Vagina (tissue), 2 donors: ENCODE measurements at regions not wholly inside any gene's neighbourhood (a gene's known extent, or its start where the extent isn't known, plus 50 kb on each side); places are given as distances from the start of the nearest gene placed in this dataset.

Experiments
- DNase-seq, 2 donors: peaks; one replicate each; pipeline ENCODE4 v3.0.0-alpha.2; 2017; ENCODE audit errors: extremely low spot score in 2 of 2
- H3K27ac ChIP-seq: fragments of 200-600 bp; sonication (generic); one replicate; pipeline ENCODE4 v1.5.1; 2019
- H3K27me3 ChIP-seq: fragments of 200-600 bp; sonication (generic); one replicate; pipeline ENCODE4 v1.5.1; 2019
- H3K36me3 ChIP-seq, 2 donors: fragments of 200-600 bp; sonication (generic); one replicate each; pipeline ENCODE4 v1.5.1; 2017 to 2019
- H3K4me1 ChIP-seq: fragments of 200-600 bp; sonication (generic); one replicate; pipeline ENCODE4 v1.5.1; 2019
- H3K4me3 ChIP-seq, 2 donors: fragments of 200-600 bp; sonication (generic); 1 replicate in 1 of 2; 2 replicates in 1 of 2; pipeline ENCODE4 v1.5.1; 2016 to 2019
- H3K9me3 ChIP-seq: fragments of 200-600 bp; sonication (generic); one replicate; pipeline ENCODE4 v1.5.1; 2019
- POLR2A ChIP-seq, 2 donors: fragments of 450-650 bp; IDR thresholded peaks; one replicate each; pipeline ENCODE4 v1.6.1; 2017; ENCODE audit warnings: antibody characterized with exemption in 2 of 2, mild to moderate bottlenecking in 2 of 2, moderate library complexity in 2 of 2
- POLR2AphosphoS5 ChIP-seq, 2 donors: sonication (generic); formaldehyde crosslinking; IDR thresholded peaks; one replicate each; pipeline ENCODE4 v1.9.0; 2017; ENCODE audit warnings: antibody characterized with exemption in 2 of 2, mild to moderate bottlenecking in 2 of 2, low read depth in 1 of 2; ENCODE audit not compliant: insufficient read depth in 1 of 2
- intact Hi-C: fragments of 100-400 bp; cut with DNase I; formaldehyde crosslinking; loops from one replicate; pipeline ENCODE4 v1.15.1; 2023
- TF ChIP-seq, protein P1 (sequence below), 3 experiments: fragments of 450-650 bp in 2 of 3; fragments of 200-600 bp in 1 of 3; sonication (generic) in 1 of 3; IDR thresholded peaks; one replicate each; pipeline ENCODE4 v1.5.1; 2017 to 2019; ENCODE audit warnings: antibody characterized with exemption in 3 of 3, mild to moderate bottlenecking in 2 of 3, moderate library complexity in 2 of 3

DNA sequence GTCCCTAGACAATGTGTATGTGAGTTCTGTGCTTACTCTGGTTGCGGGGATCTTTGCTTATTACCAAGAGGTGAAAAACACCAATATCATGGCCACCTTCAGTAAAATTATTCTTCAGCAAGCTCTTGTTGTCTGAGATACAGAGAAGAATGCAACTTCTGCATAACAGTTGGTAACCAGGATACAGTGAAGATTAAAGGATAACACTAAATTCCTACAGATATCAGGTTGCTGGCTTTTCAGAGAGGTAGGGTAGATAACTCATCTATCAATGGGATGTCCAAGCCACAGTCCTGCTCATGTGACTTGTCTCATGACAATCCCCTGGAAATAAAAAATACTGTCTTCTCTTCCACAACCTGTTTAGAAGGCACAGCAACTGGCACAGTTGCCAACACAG, 308.5 kb downstream of the TNS1 start:
- DNase-seq: no peak
- peaks cover 30% of the 10 kb centered on the region for H3K4me1 ChIP-seq

DNA sequence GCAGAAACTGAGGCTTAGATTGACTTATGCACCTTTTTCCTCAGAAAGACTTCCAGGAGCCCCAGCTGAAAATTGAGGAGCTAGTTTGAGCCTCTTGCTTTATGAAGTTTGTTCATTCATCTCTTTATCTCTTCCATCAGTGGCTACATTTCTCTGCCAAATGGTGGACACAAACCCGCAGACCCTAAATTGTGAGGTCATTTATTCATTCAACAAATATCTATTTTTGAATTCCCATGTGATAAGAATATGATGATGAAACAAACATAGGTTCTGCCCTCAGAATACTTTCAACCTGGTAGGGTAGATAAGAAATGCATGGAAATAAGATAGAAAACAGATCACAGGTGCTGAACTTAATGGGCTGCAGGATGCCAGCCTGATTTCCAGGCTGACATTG, 309.4 kb downstream of the TNS1 start:
- H3K4me1 ChIP-seq: peaks cover 39% of the 10 kb centered on the region
- DNase-seq: no peak
- no peaks in the 10 kb centered on the region for H3K27me3 ChIP-seq
- H3K4me3 ChIP-seq: no peak overlapping the region
- peak overlapping the region; percentile 68 for H3K27ac ChIP-seq
- H3K36me3 ChIP-seq: no peaks in the 10 kb centered on the region
- TF ChIP-seq, protein P1, sequence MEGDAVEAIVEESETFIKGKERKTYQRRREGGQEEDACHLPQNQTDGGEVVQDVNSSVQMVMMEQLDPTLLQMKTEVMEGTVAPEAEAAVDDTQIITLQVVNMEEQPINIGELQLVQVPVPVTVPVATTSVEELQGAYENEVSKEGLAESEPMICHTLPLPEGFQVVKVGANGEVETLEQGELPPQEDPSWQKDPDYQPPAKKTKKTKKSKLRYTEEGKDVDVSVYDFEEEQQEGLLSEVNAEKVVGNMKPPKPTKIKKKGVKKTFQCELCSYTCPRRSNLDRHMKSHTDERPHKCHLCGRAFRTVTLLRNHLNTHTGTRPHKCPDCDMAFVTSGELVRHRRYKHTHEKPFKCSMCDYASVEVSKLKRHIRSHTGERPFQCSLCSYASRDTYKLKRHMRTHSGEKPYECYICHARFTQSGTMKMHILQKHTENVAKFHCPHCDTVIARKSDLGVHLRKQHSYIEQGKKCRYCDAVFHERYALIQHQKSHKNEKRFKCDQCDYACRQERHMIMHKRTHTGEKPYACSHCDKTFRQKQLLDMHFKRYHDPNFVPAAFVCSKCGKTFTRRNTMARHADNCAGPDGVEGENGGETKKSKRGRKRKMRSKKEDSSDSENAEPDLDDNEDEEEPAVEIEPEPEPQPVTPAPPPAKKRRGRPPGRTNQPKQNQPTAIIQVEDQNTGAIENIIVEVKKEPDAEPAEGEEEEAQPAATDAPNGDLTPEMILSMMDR (IDR thresholded peaks at IDR 0.05): no peak
- TF ChIP-seq POLR2AphosphoS5 (IDR thresholded peaks at IDR 0.05; ENCODE audit: insufficient read depth in 1 of 2, low read depth in 1 of 2) (no peak), POLR2A (IDR thresholded peaks at IDR 0.05) (no peak)
- H3K9me3 ChIP-seq: no peaks in the 10 kb centered on the region
- intact Hi-C loops: no loop called here

More for the DNA sequence above, 308.5 kb downstream of the TNS1 start:
- Histone ChIP-seq H3K9me3 (no peaks in the 10 kb centered on the region), H3K36me3 (no peaks in the 10 kb centered on the region), H3K4me3 (no peak overlapping the region), H3K27me3 (no peaks in the 10 kb centered on the region), H3K27ac (peak overlapping the region; percentile 68)
- TF ChIP-seq, protein P1 (IDR thresholded peaks at IDR 0.05): no peak
- TF ChIP-seq POLR2AphosphoS5 (IDR thresholded peaks at IDR 0.05; ENCODE audit: insufficient read depth in 1 of 2, low read depth in 1 of 2): no peak
- no peak for TF ChIP-seq POLR2A (IDR thresholded peaks at IDR 0.05)
- intact Hi-C loops: no loop called here

DNA sequence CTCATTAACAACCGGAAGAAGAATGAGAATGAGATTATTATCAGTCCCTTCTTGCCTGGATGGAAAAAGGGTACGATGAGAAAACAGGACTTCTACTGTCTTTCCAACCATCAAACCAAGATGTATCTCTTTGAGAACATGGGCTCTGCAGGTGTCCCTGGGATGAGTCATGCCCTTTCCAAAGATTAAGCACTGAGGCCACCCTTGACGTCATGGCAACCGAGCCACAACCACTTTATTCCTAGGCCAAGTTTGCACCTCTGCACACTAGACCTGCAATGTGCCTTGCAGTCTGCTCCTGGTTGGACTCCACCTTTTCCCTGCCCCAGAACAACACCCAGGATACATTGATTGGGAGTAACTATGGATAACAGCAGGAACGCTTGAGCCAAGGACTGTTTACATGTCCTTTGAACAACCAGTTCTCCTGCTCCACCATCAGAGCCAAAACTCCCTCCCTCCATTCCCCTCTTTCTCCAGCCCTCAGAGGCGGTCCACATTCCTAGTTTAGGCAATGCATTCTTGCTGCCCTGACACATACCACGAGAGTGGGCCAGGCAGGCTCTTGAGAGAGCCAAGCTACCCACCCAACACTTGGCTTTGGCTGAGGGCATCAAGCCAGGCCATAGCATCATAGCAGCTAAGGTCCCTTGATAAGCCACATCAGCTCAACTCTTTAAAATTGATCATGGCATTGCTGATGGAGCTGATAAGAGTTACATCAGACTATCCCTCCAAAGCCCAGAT, 310.7 kb downstream of the TNS1 start:
- H3K4me1 ChIP-seq: peaks cover 52% of the 10 kb centered on the region
- peak in 1 of 2 donors; percentile 86 for DNase-seq
- H3K27ac ChIP-seq: peak overlapping the region; percentile 71
- intact Hi-C loops: no loop called here
- H3K36me3 ChIP-seq: no peaks in the 10 kb centered on the region
- no peak overlapping the region for H3K4me3 ChIP-seq
- H3K27me3 ChIP-seq: no peaks in the 10 kb centered on the region
- TF ChIP-seq POLR2A (IDR thresholded peaks at IDR 0.05) (no peak), POLR2AphosphoS5 (IDR thresholded peaks at IDR 0.05; ENCODE audit: insufficient read depth in 1 of 2, low read depth in 1 of 2) (peak in 1 of 2 donors; percentile 32)
- H3K9me3 ChIP-seq: no peaks in the 10 kb centered on the region

DNA sequence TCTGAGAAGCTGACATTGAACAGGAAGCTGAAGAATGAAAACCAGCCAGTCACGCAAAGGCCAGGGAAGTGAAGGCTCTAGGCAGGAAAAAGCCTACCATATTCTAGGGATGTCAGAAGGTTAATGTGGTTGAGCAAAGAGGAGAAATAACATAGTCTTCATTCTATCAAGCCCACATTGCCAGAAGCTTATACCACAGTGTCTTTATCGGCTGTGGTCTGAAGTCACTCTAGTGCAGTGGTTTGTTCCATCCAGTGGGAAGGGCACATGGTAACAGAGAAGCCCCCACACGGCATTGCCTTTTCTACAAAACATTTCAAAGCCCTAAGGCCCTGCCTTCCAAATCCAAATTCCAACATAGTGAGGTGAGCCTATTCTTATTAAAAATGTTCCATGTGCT, 311.3 kb downstream of the TNS1 start:
- DNase-seq: peak in 1 of 2 donors; percentile 44
- no peaks in the 10 kb centered on the region for H3K27me3 ChIP-seq
- no peak overlapping the region for H3K4me3 ChIP-seq
- H3K9me3 ChIP-seq: no peaks in the 10 kb centered on the region
- intact Hi-C loops: no loop called here
- no peak for TF ChIP-seq POLR2AphosphoS5 (IDR thresholded peaks at IDR 0.05; ENCODE audit: insufficient read depth in 1 of 2, low read depth in 1 of 2)
- TF ChIP-seq, protein P1 (IDR thresholded peaks at IDR 0.05): no peak
- TF ChIP-seq POLR2A (IDR thresholded peaks at IDR 0.05): no peak
- H3K27ac ChIP-seq: peak overlapping the region; percentile 71
- peaks cover 57% of the 10 kb centered on the region for H3K4me1 ChIP-seq
- no peaks in the 10 kb centered on the region for H3K36me3 ChIP-seq

DNA sequence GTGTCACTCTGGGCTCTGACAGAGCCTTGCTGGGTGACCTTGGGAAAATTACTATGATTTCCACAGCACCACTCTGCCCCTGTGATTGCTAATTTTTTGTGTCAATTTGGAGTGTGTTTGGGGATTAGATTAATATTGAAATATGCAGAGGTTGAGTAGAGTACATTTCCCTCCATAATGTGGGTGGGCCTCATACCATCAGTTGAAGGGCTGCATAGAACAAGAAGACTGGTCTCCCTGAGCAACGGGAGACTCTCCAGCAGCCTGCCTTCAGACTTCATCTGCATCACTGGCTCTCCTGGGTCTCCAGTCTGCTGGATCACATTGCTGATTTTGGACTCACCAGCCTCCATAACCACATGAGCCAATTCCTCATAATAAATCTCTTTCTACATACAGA, 313.7 kb downstream of the TNS1 start:
- Histone ChIP-seq H3K36me3 (no peaks in the 10 kb centered on the region), H3K4me1 (peaks cover 75% of the 10 kb centered on the region), H3K27me3 (no peaks in the 10 kb centered on the region), H3K27ac (peak overlapping the region; percentile 84), H3K4me3 (no peak overlapping the region), H3K9me3 (no peaks in the 10 kb centered on the region)
- DNase-seq: peak in 1 of 2 donors; percentile 42
- intact Hi-C loops: no loop called here
- TF ChIP-seq POLR2AphosphoS5 (IDR thresholded peaks at IDR 0.05; ENCODE audit: insufficient read depth in 1 of 2, low read depth in 1 of 2) (no peak), POLR2A (IDR thresholded peaks at IDR 0.05) (no peak)
- TF ChIP-seq, protein P1 (IDR thresholded peaks at IDR 0.05): no peak
